HG02970 (cell line): ENCODE measurements at regions not wholly inside any gene's neighbourhood (a gene's known extent, or its start where the extent isn't known, plus 50 kb on each side); places are given as distances from the start of the nearest gene placed in this dataset.

Experiments
- ATAC-seq: cut with Tn5 transposase; IDR thresholded peaks from one replicate; pipeline ENCODE4 v1.9.1; 2021; ENCODE audit warnings: mild to moderate bottlenecking, moderate library complexity, moderate number of reproducible peaks; ENCODE audit not compliant: unreplicated experiment, low FRiP score

DNA sequence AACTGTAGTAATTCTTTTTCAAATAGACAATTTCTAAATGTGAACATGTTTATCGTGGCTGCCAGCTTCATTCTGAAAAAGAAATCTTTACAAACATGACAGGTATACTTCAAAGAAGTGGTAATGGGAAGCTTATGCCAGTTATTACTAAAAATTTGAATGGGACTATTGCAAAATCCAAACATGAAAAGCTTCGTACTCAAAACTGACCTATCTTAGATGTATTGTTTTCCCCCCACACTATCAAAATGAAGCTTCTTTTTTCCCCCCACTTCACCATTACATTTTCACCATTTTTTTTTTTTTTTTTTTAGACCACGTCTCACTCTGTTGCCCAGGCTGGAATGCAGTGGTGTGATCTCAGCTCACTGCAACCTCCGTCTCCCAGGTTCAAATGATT, 50.4 kb upstream of the SERTAD2 start:
- no peak for ATAC-seq

DNA sequence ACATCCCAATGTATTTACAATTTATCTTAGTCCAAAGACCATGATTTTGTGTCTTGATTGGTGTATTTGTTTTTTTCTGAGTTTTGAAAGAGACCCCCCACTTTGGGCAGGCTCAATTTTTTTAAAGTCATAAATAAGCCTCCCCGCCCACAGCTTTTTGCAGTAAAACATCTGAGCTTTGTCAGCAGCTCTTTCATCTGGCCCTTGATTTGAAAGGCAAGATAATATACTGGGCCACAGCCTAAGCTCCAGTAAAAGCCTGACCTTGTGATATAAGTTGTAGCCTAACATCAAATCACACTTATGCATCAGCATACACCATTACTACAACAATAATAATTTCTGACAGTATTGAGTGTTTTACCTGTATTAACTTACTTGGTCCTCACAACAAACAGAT, 51.3 kb upstream of the SERTAD2 start:
- no peak for ATAC-seq

DNA sequence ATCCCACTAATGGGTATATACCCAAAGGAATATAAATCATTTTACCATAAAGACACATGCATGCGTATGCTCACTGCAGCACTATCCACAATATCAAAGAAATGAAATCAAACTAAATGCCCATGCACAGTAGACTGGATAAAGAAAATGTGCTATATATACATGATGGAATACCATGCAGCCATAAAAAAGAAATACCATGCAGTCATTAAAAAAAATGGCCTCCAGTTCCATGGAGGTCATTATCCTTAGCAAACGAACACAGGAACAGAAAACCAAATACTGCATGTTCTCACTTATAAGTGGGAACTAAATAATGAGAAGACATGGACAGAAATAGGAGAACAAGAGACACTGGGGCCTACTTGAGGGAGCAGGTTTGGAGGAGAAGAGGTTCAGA, 53.6 kb upstream of the SERTAD2 start:
- ATAC-seq, result no peak

DNA sequence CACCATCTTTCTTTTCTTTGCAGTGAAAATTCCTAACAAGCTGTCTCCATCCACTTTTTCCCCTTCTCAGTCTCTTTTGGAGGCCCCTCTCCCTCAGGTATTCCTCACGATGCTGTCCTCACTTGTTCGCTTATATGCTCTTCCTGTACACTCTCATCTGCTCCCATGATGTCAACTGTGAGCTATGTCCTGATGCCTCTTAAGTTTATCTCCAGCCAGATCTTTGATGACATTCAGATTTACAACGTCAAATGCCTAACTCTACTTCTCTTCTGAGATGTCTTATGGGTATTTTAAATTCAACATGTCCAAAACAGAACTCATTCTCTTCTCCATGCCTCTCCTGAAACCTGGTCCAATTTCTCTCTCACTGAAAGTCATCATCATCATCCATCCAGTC, 55.1 kb upstream of the SERTAD2 start:
- ATAC-seq, result no peak

DNA sequence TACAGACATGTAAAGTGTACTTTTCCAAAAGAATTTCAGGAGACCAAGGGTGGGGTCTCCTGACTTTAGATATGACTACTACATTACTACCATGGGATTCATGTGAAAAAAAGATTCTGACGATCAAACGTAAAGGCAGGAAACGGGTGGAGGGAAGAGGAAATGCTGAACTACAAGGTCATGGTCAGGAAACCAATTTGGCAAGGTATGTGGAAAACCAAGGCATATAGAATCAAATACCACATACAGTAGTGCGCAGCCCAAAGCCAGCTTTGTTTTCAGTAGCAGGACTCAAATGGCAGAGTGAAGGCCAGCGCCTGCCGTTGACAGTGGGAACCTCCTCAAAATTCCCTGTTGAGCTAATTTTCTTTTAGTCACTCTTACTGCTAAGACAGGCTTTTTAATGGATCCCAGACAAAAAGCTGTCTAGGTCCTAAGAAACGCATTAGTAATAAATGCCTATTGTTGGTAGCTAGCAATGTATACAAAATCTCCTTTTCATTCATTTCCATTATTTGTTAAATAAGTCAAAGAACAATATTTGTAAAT, 57.6 kb upstream of the SERTAD2 start:
- no peak for ATAC-seq

DNA sequence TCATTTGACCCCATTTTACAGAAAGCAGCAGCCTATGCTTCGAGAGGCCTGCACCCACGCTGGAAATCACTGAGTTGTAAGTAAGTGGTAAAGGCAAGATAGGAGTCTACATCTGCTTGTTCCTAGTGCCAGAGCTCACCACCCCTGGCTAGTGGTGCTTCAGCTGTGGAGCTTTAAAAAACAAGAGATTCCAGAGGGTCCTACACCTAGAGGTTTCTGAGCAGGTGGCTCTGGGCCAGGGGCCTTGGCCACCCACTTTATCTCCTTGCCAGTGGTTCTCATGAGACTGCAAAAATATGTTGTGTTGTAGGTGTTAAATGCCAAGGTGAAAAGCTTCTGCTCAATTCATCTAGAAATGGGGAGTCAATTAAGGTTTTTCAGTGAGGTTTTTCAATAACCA, 60.0 kb upstream of the SERTAD2 start:
- no peak for ATAC-seq

DNA sequence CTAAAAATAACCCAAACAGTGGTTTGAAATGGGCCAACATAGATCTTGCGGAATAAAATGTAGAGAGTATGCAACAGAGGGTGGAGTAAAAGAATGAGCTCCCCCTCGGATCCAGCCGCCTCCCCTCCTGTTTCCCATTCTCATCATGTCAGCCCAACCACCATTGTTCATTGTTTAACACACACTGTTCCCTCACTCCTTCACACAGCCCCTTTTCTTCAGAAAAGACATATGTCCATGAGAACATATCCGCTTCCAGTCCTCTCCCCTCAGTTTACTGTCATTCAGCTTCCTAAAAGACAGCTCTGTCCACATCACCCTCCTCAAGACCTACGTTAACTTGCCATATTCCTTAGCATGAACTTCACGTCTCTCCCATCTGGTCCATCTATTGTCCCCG, 62.9 kb upstream of the SERTAD2 start:
- ATAC-seq, result no peak

DNA sequence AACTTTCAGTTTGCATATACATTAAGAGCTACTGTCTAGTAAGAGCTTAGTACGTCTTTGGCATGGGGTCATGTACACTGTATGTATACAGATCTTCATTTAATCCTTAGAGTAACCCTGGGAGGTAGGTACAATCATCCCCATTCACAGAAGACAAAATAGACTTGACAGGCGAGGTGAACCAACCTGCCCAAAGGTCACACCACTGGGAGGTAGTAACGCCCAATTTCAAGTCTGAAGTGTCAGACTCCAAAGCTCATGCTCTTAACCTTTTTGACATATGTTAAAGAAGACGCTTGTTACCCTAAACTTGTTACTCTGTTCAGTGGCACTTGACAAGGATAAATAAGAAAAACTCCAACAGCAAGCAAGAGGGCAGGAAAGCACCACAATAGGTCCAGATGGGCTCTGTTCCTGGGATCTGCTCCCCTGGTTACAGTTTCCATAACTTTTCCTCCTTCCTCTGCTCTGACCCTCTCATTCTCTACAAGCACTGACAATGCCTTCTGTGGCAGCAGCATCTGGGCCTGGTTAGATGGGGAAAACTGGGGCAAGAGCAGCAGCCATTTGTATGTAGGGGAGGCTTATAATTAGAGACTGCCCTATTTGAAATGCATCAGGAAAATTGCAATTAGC, 64.7 kb upstream of the SERTAD2 start:
- ATAC-seq, result no peak

DNA sequence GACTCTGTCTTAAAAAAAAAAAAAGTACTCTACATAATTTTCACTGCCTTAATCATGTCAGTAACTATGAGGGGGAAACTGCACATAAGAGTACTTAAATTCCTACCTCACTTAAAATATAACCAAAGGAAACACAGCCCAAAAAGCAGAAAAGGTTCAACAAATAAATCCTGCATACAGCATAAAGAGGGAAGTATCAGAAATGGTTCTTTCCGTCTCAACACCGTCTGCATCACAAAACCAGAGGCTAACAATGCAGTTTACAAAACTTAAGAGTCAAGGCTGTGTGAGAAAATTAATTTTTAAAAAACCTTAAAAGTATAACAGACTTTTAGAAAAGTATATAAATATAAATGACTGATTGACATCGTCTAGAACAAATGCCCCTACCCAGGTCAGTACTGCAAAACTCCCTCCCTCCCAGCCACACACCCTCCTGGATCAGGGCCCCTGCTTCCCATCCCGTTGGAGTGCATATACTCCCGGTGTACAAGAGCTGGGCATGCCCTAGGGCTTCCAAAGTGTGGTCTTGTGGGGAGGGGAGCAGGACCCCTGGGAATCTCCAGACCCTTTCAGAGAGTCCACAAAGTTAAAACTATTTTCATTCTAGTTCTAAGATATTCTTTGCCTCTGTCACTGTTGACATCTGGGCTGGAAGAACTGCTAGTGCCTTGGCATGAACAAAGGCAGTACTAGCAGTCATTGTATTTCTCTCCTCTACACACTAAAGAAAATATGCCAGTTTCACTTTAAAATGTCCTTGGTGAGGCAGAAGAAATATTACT, 67.0 kb upstream of the SERTAD2 start:
- no peak for ATAC-seq

DNA sequence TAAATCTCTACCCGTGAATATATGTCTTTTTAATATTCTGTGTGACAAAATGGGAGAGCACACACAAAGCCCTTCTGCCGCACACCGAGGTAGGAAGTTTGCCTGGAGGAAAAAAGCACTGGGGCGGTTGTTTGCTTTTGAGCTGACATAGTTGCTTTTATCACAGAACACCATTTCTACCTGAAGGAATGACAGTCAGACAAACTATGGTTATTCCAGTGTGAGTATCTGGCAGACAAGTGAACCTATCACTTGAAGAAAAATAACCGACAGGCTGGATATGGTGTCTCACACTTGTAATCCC, 67.6 kb upstream of the SERTAD2 start:
- ATAC-seq, result no peak

DNA sequence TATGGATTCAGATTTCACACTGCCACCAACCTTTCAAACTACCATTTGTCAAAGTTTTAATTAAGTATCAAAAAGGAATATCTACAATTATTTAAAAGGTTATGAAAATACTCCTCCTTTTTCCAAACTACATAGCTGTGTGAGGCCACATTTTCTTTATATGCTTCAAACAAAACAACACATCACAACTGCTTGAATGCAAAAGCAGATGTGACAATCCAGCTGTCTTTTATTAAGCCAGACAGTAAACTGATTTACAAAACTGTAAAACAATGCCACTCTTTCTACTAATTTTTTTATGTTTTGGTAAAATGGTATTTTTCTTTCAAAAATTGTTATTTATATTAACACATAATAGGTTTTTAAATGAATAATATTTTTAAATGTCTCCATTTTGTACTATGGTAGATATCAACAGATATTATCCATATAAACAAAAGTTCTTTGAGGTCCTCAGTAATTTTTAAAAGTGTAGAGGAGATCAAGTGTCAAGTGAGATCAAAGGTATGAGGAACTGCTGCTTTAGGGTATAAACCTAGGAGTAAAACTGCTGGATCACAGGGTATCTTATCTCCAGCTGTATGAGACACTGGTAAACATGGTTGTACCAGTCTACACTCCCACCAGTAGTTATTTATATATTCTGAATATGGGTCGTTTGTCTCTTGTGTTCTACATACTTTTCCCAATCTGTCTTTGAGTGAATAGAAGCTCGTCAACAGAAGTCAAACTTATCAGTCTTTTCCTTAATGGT, 68.8 kb upstream of the SERTAD2 start:
- ATAC-seq, result no peak

DNA sequence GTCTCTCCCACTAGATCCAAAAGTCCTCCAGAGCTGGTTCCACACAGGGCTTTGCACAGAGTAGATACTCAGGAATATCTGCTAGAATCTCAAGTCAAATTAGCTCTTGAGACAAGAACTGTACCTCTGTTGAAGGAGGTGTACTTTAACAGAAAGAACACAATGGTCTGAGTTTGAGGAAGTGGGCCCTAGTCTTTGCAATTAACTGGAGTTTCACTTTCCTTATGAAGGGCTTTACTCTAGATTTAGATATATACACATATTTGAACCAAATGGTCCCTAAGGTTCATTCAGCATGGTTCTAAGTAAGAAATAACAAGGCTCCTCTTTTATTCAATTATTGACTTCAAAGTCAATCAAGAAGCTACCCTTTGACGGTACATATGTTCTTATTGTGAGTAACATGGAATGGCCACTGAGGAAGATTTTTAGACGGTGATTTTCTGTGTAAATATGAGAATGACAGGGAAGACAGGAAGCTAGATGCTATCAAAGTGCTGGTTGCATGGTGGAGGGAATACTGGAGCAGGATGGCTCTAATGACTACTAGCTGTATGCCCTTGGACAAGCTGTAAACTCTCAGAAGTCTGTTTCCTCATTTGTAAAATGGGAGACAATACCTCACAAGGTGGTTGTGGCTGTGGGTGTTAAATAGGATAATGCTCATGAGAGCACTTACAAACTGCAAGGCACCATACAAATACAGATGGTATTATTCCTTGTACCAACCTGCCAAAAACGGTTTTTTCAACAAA, 73.5 kb upstream of the SERTAD2 start:
- peak; percentile 57 for ATAC-seq

DNA sequence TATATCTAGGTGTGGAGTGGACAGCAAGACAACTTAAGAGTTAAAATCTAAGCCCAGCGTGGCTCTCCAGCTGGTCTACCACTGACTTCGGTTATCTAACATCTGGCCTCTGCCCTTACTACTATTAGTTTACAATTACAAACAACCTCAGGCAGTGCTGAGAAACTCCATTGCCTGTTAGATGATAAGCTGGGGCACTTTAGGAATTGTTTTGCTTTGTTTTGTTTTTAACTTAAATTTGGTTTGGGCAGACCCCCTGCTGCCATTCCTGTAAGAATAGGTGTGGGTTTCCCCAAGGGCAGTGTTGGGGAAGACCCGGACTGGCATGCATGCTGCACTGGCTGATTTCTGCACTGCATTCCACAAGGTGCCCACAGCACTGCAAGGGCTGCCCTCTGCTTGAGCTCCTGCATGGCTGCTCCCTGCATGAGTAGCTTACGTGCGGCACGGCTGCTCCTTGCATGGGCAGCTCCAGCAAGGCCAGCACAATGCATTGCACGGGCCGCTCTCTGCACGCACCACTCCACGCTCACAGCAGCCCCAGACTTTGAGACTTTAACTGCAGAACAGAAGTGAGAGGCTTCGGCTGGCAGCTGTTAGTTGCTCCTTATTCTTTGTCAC, 74.2 kb upstream of the SERTAD2 start:
- ATAC-seq, result no peak

DNA sequence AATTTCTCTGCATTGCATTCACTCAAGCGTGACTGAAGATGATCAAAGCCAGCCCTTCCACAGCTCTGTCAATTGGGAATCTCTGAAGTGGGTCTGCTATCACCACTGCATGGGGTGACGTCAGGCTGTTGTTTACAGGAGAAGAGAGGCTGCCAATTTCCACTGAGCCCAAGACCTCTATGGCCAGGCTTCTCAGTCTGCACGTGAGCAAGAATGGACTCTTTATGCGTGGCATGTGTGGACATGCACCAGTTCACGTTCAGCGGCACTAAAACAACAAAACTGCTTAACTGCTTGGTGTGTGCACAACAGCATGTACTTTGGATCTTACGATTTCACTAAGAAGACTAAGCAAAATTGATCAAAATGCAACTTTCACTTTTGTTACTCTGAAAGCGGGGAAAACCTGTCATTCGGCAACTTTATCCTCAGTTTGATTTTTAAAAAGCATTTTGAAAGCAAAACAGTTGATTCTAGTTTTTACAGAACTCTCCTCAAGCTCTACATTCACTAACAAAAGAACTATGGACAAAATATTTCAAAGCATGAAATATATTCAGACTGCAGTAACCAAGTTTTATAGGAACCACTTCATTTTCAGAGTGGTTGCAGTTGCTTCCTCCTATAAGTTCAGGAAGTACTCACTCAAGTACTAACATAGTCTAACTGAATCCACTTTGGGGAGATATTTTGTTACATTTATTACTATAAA, 77.0 kb upstream of the SERTAD2 start:
- ATAC-seq, result no peak

DNA sequence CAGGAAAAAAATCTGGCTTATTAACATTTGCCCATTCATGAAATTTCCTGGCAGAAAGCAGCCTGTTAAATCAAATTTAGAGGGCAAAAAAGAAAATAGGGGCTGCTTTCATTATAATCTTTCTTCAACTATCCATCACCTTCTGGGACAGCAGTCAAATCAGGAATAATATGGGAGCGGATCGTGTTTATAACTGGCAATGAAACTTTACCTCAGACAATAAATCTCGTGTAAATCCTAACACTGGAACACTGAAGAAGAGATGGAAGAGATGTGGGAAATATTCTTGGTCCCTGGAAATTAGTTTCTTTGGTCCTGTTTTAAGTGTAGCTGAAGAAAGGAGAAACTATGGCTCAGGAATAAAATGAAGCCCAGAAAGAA, 77.5 kb upstream of the SERTAD2 start:
- no peak for ATAC-seq

DNA sequence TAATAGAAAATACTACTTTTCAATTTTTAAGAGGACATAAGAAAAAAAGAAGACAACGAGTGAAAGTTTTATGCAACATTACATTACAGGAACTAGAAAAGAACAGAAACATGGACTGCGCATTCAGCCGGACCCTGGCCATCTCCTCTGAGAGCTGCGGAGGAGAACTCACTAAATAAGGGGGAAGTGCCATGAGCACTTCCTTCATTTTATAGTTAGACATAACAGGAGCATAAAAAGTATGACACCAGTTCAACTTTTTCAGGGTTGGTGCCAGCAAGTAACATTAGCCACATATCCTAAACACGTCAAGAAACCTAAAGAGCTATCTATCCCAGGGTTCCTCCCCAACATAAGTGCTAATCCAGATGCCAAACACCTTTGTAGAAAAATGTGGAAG, 78.0 kb upstream of the SERTAD2 start:
- no peak for ATAC-seq

DNA sequence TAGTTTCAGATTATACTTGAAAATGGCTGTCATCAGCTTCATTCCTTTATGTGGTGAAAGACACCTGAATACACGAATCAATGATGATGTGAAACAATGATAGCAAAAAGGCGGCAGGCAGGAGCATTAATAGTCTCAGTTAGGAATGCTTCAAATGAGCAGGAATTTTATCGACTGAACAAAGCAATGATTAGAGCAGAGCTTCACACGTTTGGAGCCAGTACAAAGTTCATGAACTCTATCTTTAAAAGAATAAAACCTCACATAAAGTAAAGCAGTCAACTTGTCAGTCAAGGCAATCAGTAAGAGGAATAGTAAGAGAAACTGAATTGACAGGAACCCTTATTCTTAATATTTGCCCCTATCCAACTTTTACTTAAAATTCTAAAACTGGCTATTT, 78.4 kb upstream of the SERTAD2 start:
- ATAC-seq, result no peak

DNA sequence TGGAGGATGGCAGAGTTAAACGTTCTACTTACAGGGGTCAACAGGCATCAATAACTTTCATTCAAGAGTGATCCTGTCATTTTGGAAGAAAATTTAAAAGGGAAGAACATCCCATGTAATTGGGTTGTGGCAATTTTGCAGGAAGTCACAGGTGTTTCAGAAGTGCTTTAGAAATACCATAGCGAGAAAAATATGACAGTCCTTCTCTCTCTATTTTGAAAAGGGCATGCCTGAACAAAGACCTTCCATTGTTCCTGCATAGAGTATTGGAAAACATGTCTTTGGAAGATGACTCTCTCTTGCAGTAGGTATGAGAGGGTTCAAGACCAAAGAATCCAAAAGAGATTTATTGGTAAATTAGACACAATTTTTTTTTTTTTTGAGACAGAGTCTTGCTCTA, 81.8 kb upstream of the SERTAD2 start:
- no peak for ATAC-seq

DNA sequence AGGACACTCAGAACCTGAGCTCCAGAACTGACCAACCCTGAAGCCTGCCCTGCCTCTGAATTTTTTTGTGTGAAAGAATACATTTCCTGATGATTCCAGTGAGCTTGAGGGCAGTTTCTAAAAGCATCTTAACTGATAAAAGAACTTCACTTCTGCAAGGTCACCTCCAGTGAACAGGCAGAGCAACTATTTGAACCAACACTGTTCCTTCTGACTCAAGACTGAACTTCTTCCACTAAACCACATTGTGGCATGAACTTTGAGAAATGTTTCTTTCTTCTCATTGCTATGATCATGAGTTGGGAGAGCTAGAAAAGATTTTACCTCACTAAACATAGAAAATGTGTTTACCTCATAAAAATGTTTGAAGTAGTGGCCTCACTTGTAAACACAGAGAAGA, 83.8 kb upstream of the SERTAD2 start:
- ATAC-seq, result no peak

DNA sequence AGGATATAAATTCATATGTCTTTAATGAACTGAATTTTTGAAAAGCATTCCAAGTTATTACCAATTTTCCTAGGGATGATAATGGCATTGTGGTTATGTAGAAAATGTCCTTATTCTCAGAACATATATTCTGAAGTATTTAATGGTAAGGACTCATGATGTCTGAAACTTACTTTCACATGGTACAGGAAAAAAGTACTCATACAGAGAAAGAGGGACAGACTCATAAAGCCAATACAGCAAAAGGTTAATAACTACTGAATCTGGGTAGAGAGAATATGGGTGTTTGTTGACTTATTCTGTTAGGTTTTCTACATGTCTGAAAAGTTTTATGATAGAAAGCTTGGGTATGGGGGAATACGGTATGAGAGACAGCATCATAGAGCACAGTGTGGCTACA, 84.3 kb upstream of the SERTAD2 start:
- ATAC-seq, result no peak
